GM12878 (cell line): ENCODE measurements at regions not wholly inside any gene's neighbourhood (a gene's known extent, or its start where the extent isn't known, plus 50 kb on each side); places are given as distances from the start of the nearest gene placed in this dataset.
A peak's percentile ranks its signal among the peaks of the same experiment; 100 is the strongest.

Experiments used
- BRCA1 ChIP-seq: IDR thresholded peaks from 2 replicates; pipeline ENCODE4 v1.6.1; 2011; ENCODE audit warnings: low read depth, low read length, improper control_type of control experiment
- CREB1 ChIP-seq: IDR thresholded peaks from 2 replicates; pipeline ENCODE4 v1.6.1; 2012; ENCODE audit warnings: low read depth, mild to moderate bottlenecking, inconsistent platforms
- FOXM1 ChIP-seq: IDR thresholded peaks from 2 replicates; pipeline ENCODE4 v1.6.1; 2012; ENCODE audit warnings: low read depth, mild to moderate bottlenecking, inconsistent platforms, low read length, moderate library complexity
- NR2C1 ChIP-seq: fragments of 450-650 bp; IDR thresholded peaks from 2 replicates; pipeline ENCODE4 v1.6.1; 2017; ENCODE audit warnings: antibody characterized with exemption, mild to moderate bottlenecking, moderate library complexity
- POLR2A ChIP-seq: IDR thresholded peaks from 2 replicates; pipeline ENCODE4 v1.6.1; 2011; ENCODE audit warnings: low read depth, mild to moderate bottlenecking, low read length
- SPI1 ChIP-seq: IDR thresholded peaks from 2 replicates; pipeline ENCODE4 v1.6.1; 2011; ENCODE audit warnings: low read depth, mild to moderate bottlenecking, low read length, moderate library complexity, borderline replicate concordance; ENCODE audit not compliant: insufficient read depth
- SRF ChIP-seq, 2 experiments: IDR thresholded peaks; 2 replicates each; pipeline ENCODE4 v1.6.1; 2011; ENCODE audit warnings: low read depth in 2 of 2, low read length in 2 of 2, mild to moderate bottlenecking in 1 of 2, moderate library complexity in 1 of 2
- STAT3 ChIP-seq: IDR thresholded peaks from 2 replicates; pipeline ENCODE4 v1.6.1; 2011; ENCODE audit warnings: low read depth, low read length, improper control_type of control experiment
- TBL1XR1 ChIP-seq: IDR thresholded peaks from 2 replicates; pipeline ENCODE4 v1.6.1; 2012; ENCODE audit warnings: low read depth, low read length, improper control_type of control experiment
- ZNF274 ChIP-seq: IDR thresholded peaks from one replicate; pipeline ENCODE4 v1.8.0; 2011; ENCODE audit not compliant: insufficient read length, insufficient read depth
- TF ChIP-seq, protein P1 (sequence below): fragments of 450-650 bp; formaldehyde crosslinking; IDR thresholded peaks from 2 replicates; pipeline ENCODE4 v1.4.0; 2022; ENCODE audit warnings: mild to moderate bottlenecking, moderate library complexity
- TF ChIP-seq, protein P2 (sequence below): IDR thresholded peaks from 2 replicates; pipeline ENCODE4 v1.6.1; 2012; ENCODE audit warnings: low read length, inconsistent platforms
- TF ChIP-seq, protein P3 (sequence below): IDR thresholded peaks from 2 replicates; pipeline ENCODE4 v1.6.1; 2011; ENCODE audit warnings: borderline replicate concordance, low read depth, mild to moderate bottlenecking, moderate library complexity, low read length; ENCODE audit not compliant: insufficient read depth, poor library complexity, severe bottlenecking
- TF ChIP-seq, protein P4 (sequence below): fragments of 450-650 bp; IDR thresholded peaks from 2 replicates; pipeline ENCODE4 v1.6.1; 2017; ENCODE audit warnings: mild to moderate bottlenecking, moderate library complexity
- TF ChIP-seq, protein P5 (sequence below): IDR thresholded peaks from 2 replicates; pipeline ENCODE4 v1.6.1; 2011; ENCODE audit warnings: low read depth, mild to moderate bottlenecking, low read length, moderate library complexity, borderline replicate concordance; ENCODE audit errors: extremely low read depth
- TF ChIP-seq, protein P6 (sequence below): IDR thresholded peaks from 2 replicates; pipeline ENCODE4 v1.6.1; 2011; ENCODE audit warnings: mild to moderate bottlenecking, low read depth, low read length, moderate library complexity; ENCODE audit not compliant: insufficient replicate concordance

DNA sequence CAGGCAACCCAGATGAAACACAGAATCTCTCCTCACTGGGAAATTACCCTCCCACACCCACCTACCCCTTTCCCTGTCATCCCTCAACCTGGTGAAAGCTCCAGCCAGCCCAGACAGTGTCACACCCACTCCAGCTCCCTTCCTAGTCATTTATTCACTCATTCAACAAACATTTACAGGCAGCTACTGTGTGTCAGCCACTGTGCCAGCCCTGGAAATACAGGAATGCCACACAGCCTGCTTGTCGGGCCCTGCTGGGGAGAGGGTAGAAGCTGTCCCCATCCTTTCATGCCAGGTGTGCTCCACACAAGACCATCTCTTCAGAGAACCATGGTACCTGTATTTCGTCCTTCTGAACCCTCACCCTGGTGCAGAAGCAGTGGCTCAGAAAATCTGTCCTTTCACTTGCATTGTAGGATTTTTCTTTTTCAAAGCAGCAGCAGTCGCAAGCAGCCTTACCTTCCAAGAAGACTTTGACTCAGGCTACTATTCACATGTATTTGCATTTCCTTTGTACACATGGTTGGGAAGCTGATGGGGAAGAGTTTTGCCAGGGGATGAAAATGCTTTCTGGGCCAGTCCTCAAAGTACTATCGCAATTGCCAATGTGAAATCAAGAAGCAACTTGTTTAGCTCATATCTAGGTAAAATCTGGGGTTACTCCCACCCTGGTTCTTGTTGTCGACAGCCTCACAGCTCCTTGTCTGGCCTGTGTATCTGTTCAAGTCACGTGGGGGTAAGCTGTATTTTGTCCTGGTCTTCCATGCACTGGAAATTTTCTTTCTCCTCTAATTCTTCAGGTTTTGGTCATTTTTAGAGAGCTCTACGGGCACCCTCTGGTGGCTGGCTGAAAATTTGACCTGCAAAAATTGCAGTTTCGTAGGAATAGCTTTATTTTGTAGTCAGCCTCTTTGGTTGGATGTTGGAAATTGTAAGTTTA, 147.4 kb upstream of the EGLN3 start (continued):
- TF ChIP-seq, protein P1, sequence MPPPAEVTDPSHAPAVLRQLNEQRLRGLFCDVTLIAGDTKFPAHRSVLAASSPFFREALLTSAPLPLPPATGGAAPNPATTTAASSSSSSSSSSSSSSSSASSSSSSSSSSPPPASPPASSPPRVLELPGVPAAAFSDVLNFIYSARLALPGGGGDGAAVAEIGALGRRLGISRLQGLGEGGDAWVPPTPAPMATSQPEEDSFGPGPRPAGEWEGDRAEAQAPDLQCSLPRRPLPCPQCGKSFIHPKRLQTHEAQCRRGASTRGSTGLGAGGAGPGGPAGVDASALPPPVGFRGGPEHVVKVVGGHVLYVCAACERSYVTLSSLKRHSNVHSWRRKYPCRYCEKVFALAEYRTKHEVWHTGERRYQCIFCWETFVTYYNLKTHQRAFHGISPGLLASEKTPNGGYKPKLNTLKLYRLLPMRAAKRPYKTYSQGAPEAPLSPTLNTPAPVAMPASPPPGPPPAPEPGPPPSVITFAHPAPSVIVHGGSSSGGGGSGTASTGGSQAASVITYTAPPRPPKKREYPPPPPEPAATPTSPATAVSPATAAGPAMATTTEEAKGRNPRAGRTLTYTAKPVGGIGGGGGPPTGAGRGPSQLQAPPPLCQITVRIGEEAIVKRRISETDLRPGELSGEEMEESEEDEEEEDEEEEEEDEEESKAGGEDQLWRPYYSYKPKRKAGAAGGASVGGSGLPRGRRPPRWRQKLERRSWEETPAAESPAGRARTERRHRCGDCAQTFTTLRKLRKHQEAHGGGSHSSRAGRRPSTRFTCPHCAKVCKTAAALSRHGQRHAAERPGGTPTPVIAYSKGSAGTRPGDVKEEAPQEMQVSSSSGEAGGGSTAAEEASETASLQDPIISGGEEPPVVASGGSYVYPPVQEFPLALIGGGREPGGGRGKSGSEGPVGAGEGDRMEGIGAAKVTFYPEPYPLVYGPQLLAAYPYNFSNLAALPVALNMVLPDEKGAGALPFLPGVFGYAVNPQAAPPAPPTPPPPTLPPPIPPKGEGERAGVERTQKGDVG, result no peak
- no peak for TF ChIP-seq POLR2A
- TF ChIP-seq, protein P2, sequence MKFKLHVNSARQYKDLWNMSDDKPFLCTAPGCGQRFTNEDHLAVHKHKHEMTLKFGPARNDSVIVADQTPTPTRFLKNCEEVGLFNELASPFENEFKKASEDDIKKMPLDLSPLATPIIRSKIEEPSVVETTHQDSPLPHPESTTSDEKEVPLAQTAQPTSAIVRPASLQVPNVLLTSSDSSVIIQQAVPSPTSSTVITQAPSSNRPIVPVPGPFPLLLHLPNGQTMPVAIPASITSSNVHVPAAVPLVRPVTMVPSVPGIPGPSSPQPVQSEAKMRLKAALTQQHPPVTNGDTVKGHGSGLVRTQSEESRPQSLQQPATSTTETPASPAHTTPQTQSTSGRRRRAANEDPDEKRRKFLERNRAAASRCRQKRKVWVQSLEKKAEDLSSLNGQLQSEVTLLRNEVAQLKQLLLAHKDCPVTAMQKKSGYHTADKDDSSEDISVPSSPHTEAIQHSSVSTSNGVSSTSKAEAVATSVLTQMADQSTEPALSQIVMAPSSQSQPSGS, result no peak
- TF ChIP-seq, protein P3, sequence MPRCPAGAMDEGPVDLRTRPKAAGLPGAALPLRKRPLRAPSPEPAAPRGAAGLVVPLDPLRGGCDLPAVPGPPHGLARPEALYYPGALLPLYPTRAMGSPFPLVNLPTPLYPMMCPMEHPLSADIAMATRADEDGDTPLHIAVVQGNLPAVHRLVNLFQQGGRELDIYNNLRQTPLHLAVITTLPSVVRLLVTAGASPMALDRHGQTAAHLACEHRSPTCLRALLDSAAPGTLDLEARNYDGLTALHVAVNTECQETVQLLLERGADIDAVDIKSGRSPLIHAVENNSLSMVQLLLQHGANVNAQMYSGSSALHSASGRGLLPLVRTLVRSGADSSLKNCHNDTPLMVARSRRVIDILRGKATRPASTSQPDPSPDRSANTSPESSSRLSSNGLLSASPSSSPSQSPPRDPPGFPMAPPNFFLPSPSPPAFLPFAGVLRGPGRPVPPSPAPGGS, result no peak
- TF ChIP-seq BRCA1, result no peak
- TF ChIP-seq CREB1, result no peak
- TF ChIP-seq SPI1, result no peak
- TF ChIP-seq FOXM1, result 0 out of 2 replicates have a peak, but pooled peaks have one; percentile 33
- TF ChIP-seq, protein P4, sequence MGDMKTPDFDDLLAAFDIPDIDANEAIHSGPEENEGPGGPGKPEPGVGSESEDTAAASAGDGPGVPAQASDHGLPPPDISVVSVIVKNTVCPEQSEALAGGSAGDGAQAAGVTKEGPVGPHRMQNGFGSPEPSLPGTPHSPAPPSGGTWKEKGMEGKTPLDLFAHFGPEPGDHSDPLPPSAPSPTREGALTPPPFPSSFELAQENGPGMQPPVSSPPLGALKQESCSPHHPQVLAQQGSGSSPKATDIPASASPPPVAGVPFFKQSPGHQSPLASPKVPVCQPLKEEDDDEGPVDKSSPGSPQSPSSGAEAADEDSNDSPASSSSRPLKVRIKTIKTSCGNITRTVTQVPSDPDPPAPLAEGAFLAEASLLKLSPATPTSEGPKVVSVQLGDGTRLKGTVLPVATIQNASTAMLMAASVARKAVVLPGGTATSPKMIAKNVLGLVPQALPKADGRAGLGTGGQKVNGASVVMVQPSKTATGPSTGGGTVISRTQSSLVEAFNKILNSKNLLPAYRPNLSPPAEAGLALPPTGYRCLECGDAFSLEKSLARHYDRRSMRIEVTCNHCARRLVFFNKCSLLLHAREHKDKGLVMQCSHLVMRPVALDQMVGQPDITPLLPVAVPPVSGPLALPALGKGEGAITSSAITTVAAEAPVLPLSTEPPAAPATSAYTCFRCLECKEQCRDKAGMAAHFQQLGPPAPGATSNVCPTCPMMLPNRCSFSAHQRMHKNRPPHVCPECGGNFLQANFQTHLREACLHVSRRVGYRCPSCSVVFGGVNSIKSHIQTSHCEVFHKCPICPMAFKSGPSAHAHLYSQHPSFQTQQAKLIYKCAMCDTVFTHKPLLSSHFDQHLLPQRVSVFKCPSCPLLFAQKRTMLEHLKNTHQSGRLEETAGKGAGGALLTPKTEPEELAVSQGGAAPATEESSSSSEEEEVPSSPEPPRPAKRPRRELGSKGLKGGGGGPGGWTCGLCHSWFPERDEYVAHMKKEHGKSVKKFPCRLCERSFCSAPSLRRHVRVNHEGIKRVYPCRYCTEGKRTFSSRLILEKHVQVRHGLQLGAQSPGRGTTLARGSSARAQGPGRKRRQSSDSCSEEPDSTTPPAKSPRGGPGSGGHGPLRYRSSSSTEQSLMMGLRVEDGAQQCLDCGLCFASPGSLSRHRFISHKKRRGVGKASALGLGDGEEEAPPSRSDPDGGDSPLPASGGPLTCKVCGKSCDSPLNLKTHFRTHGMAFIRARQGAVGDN, result peak; percentile 33; the same call in 1 of the 2 replicates
- no peak for TF ChIP-seq TBL1XR1
- TF ChIP-seq STAT3, result no peak
- no peak for TF ChIP-seq NR2C1
- no peak for TF ChIP-seq ZNF274
- TF ChIP-seq, protein P5, sequence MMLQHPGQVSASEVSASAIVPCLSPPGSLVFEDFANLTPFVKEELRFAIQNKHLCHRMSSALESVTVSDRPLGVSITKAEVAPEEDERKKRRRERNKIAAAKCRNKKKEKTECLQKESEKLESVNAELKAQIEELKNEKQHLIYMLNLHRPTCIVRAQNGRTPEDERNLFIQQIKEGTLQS, result no peak
- TF ChIP-seq, protein P6, sequence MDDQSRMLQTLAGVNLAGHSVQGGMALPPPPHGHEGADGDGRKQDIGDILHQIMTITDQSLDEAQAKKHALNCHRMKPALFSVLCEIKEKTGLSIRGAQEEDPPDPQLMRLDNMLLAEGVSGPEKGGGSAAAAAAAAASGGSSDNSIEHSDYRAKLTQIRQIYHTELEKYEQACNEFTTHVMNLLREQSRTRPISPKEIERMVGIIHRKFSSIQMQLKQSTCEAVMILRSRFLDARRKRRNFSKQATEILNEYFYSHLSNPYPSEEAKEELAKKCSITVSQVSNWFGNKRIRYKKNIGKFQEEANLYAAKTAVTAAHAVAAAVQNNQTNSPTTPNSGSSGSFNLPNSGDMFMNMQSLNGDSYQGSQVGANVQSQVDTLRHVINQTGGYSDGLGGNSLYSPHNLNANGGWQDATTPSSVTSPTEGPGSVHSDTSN, result no peak
- no peak for TF ChIP-seq SRF (IDR thresholded peaks at IDR 0.05; ENCODE audit: low read depth in 2 of 2, low read length in 2 of 2)
